ENCODE measurements at regions not wholly inside any gene's neighbourhood (a gene's known extent, or its start where the extent isn't known, plus 50 kb on each side); places are given as distances from the start of the nearest gene placed in this dataset.
"Not testable (repeated sequence)": the region's sequence is repeated elsewhere in the genome, so short reads cannot be mapped to it uniquely, and the experiment has no call there.

DNA sequence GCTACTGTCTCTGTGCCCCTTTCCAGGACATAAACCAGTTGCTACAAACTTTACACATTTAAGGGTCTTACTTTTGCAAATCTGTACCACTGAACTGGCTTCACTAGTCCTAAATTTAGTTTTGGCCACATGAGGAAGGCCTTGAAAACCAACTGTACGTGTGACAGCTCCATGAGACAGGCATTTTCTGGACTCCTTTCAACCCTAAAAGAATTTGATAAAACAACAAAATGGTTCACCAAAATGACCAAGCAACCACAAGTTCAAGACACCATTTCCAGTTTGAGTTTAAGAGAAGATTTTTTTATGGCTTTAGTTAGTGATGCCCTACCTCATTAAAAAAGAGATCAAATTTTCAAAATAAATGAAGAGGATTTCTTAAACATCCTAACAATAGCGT lies 246.4 kb downstream of the ZNF674 start:
- DNase-seq (ENCODE audit: low read depth), result no peak

GRCh38 chrX:46295963-46296362 lies 249.3 kb downstream of the ZNF674 start:
- DNase-seq (ENCODE audit: low read depth), result no peak

- no peak for DNase-seq (ENCODE audit: low read depth)
These were observed 251.0 kb downstream of the ZNF674 start for GRCh38 chrX:46294234-46294633.

GRCh38 chrX:46279925-46280313 lies 265.3 kb downstream of the ZNF674 start:
- DNase-seq (ENCODE audit: low read depth), result no peak

- no peak for DNase-seq (ENCODE audit: low read depth)
These were observed 265.9 kb downstream of the ZNF674 start for GRCh38 chrX:46279214-46279924.

- no peak for DNase-seq (ENCODE audit: low read depth)
These were observed 266.6 kb downstream of the ZNF674 start for GRCh38 chrX:46278572-46278971.

- no peak for DNase-seq (ENCODE audit: low read depth)
These were observed 276.8 kb downstream of the ZNF674 start for GRCh38 chrX:46268412-46268811.

DNA sequence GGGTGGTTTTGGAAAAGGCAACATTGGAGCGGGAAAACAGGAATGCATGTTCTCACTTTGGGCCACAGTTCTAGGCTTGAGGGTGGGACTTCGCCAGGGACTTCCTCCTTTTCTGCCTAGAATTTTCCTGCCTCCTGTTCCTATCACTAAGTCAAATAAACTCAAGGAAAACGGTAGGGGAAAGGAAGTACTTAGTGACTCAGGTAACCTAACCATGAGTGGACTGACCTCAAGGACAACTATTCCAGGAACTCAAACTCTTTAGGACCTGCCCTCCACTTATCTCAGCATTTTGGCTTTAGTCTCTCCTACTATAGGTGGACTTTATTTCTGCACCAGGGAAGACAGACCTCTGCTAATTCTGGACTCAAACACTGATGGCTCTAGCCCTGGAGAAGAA lies 281.7 kb downstream of the ZNF674 start:
- DNase-seq (ENCODE audit: low read depth), result no peak

DNA sequence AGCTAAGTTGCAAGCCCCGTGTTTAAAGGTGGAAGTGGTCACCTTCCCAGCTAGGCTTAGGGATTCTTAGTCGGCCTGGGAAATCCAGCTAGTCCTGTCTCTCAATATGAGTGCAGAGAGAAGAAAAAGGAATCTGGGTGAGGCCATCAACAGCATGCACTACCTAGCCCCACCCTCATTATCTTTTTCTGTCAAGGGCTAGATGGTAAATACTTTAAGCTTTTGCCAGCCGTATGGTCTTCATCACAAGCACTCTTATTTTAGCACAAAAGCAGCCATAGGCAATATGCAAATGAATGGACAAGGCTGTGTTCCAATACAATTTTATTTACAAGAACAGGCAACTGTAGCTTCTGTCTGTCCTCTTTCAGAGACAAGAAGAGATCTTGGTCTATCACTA lies 282.9 kb downstream of the ZNF674 start:
- DNase-seq (ENCODE audit: low read depth), result no peak

DNA sequence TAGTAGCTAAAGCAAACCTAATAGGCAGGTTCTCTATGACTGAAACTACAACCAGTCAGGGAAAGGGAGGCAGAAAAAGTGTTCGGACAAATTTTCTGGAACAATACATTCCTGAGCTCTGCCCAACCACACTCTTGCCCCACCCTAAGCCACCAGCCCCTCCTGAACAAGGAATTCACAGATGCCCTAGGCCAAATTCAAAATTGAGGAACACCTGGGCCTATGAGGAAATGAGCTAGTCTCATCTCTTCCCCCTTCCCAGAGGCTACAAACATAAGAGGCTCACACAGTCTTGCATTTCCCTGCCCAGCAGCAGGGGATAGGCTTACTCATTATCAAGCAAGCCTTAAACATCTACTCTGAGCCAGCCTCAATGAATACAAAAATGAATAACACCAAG lies 284.7 kb downstream of the ZNF674 start:
- no peak for DNase-seq (ENCODE audit: low read depth)

DNA sequence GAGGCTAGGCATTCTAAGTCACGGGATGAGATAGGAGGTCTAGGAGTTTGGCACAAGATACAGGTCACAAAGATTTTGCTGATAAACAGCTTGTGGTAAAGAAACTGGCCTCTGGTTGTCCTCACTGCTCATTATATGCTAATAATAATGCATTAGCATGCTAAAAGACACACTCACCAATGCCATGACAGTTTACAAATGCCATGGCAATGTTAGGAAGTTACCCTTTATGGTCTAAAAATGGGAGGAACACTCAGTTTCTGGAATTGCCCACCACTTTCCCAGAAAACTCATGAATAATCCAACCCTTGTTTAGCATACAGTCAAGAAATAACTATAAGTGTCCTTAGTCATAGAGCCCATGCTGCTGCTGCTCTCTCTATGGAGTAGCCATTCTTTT lies 286.9 kb downstream of the ZNF674 start:
- DNase-seq (ENCODE audit: low read depth), result no peak

- DNase-seq (ENCODE audit: low read depth), result peak; percentile 0
These were observed 287.8 kb downstream of the ZNF674 start for GRCh38 chrX:46257451-46257879.

- no peak for DNase-seq (ENCODE audit: low read depth)
These were observed 288.3 kb downstream of the ZNF674 start for GRCh38 chrX:46256875-46257274.

GRCh38 chrX:46255046-46255445 lies 290.2 kb downstream of the ZNF674 start:
- DNase-seq (ENCODE audit: low read depth), result no peak

- DNase-seq (ENCODE audit: low read depth), result no peak
These were observed 290.6 kb downstream of the ZNF674 start for GRCh38 chrX:46254641-46255040.

DNA sequence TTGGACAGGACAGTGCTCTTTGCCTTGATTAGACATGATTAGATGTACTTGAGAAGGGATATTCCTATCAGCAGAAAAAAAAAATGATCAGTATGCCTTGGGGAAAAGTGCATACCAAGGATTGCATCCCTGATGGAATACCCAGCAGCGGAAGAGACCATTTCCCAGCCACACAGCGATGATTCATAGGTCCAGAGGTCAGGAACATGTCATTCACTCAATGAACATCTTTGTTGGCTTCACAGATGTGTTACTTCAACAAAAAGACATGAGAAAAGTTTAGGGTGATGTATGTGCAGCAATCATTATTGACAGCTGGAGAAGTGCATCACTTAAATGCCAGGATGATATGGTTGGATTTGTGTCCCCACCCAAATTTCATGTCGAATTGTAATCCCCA lies 293.5 kb downstream of the ZNF674 start:
- DNase-seq (ENCODE audit: low read depth), result no peak

DNA sequence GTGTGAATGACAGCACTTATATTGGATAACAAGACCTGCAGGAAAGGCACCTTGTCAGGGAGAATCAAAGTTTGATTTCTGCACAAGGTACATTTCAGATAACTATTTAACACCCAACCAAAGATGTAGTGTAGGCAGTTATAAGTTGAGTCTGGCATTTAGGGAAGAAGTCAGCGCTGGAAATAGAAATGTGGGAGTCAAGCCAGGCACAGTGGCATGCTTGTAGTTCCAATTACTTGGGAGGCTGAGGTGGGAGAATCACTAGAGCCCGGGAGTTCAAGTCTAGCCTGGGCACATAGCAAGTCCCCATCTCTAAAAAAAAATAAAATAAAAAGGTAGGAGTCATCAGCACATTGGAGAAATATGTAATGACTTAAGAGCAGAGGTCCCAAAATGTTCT lies 295.1 kb downstream of the ZNF674 start:
- no peak for DNase-seq (ENCODE audit: low read depth)

DNA sequence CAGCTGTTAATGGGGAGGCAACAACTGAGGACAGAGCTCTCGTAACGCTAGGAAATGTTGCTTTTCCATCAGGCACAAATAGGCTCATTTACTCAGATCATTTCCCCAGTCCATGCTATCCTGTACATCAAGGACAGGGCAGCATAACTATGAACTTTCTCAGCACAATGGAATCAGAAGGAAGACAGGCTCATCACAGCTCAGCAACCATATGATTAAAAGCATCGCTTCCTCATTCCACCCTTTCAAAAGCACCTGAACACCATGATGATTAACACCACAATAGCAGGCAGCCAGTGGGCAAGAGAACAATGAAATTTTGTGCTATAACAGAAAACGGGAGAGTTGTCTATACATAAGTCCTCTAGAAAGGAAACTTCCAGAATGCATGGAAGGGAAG lies 297.8 kb downstream of the ZNF674 start:
- no peak for DNase-seq (ENCODE audit: low read depth)

GRCh38 chrX:46244451-46244850 lies 300.8 kb downstream of the ZNF674 start:
- DNase-seq (ENCODE audit: low read depth), result no peak

DNA sequence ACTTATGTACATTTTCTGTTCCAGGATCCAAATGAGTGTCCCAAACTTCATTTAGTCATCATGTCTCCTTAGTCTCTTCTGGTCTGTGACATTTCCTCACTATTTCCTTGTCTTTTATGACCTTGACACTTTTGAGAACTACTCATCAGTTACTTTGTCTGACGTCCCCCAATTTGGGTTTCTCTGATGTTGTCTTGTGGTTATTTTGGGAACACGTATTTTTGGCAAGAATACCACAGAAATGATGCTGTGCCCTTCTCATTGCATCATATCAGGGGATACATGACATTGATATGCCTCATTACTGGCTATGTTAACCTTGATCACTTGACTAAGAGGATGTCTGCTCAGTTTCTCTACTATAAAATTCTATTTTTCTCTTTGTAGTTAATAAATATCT lies 308.8 kb downstream of the ZNF674 start:
- DNase-seq (ENCODE audit: low read depth), result no peak

- DNase-seq (ENCODE audit: low read depth), result no peak
These were observed 309.4 kb downstream of the ZNF674 start for GRCh38 chrX:46235778-46236177.

- no peak for DNase-seq (ENCODE audit: low read depth)
These were observed 310.4 kb downstream of the ZNF674 start for GRCh38 chrX:46234775-46235174.

DNA sequence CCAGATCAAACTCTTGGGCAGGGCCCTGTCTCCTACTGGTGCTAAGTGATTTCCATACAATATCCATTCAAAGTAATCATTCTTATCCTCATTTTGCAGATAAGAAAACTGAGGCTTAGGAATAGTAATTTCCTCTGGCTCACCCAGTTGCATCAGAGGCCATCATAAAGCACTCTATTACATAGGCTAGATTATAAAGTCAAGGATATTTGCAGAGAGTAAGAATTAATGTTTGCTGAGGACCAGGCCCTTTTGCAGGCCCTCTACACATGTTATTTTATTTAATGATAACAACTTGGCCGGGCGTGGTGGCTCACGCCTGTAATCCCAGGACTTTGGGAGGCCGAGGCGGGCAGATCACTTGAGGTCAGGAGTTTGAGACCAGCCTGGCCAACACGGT lies 316.8 kb downstream of the ZNF674 start:
- DNase-seq (ENCODE audit: low read depth), result no peak

GRCh38 chrX:46226422-46226821 lies 318.8 kb downstream of the ZNF674 start:
- no peak for DNase-seq (ENCODE audit: low read depth)

- DNase-seq (ENCODE audit: low read depth), result not testable (repeated sequence)
These were observed 321.7 kb downstream of the ZNF674 start for GRCh38 chrX:46223499-46223898.

Measured in T-helper 22 cell (primary cell).